ENCODE measurements at regions not wholly inside any gene's neighbourhood (a gene's known extent, or its start where the extent isn't known, plus 50 kb on each side); places are given as distances from the start of the nearest gene placed in this dataset.

DNA sequence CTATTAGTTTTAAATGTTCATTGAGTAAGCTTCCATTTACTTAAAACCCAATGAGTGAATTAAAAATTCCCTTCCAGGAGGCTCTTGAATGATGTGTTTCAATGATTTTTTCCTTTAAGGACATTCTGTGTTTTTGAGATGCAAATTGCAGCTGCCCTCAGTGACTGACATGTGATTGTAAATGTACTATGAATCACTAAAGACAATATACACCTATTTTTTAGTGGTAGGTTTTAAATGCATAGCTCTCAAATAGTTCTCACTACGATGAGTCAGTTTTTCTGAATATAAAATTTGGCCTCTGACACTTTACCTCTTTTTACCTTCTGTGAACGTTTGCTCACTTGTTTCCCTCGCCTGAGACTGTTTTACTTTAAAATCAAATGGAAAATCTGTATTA lies 204.7 kb downstream of the BARHL2 start:
- no peak overlapping the region for H3K9ac ChIP-seq (ENCODE audit: low read length)
- no peaks in the 10 kb centered on the region for H3K79me2 ChIP-seq (ENCODE audit: insufficient read depth, low read length)
- no peaks in the 10 kb centered on the region for H3F3A ChIP-seq (ENCODE audit: insufficient read depth)
- H2AFZ ChIP-seq (ENCODE audit: low read depth, low read length, severe bottlenecking), result no peak overlapping the region
- H3K9me3 ChIP-seq (ENCODE audit: insufficient read depth, low read length), result no peaks in the 10 kb centered on the region
- no peak for TF ChIP-seq CTCF (IDR thresholded peaks at IDR 0.05; ENCODE audit: insufficient read depth, low read length, poor library complexity, severe bottlenecking)
- no peaks in the 10 kb centered on the region for H3K27me3 ChIP-seq (ENCODE audit: low read length)
- H3K36me3 ChIP-seq (ENCODE audit: low read length), result no peaks in the 10 kb centered on the region
- no peaks in the 10 kb centered on the region for H4K20me1 ChIP-seq (ENCODE audit: low read depth, low read length)
- H3K4me2 ChIP-seq (ENCODE audit: low read depth, low read length, poor library complexity, severe bottlenecking), result no peak overlapping the region
- no peaks in the 10 kb centered on the region for H3K9me2 ChIP-seq (replicated peaks; ENCODE audit: insufficient read depth, low read length)
- no peak overlapping the region for H3K27ac ChIP-seq (ENCODE audit: low read depth, low read length)
- H3K4me3 ChIP-seq (ENCODE audit: insufficient read depth, low read length, poor library complexity, severe bottlenecking), result no peak overlapping the region

- Histone ChIP-seq H4K20me1 (ENCODE audit: low read depth, low read length) (no peaks in the 10 kb centered on the region), H3K4me2 (ENCODE audit: low read depth, low read length, poor library complexity, severe bottlenecking) (no peak overlapping the region), H3K9me3 (ENCODE audit: insufficient read depth, low read length) (no peaks in the 10 kb centered on the region), H3K27ac (ENCODE audit: low read depth, low read length) (no peak overlapping the region), H3K27me3 (ENCODE audit: low read length) (no peaks in the 10 kb centered on the region), H3K9me2 (replicated peaks; ENCODE audit: insufficient read depth, low read length) (no peaks in the 10 kb centered on the region), H2AFZ (ENCODE audit: low read depth, low read length, severe bottlenecking) (no peak overlapping the region), H3K4me3 (ENCODE audit: insufficient read depth, low read length, poor library complexity, severe bottlenecking) (no peak overlapping the region), H3K9ac (ENCODE audit: low read length) (no peak overlapping the region), H3F3A (ENCODE audit: insufficient read depth) (no peaks in the 10 kb centered on the region), H3K79me2 (ENCODE audit: insufficient read depth, low read length) (no peaks in the 10 kb centered on the region), H3K36me3 (ENCODE audit: low read length) (no peaks in the 10 kb centered on the region)
- TF ChIP-seq CTCF (IDR thresholded peaks at IDR 0.05; ENCODE audit: insufficient read depth, low read length, poor library complexity, severe bottlenecking) (no peak), EZH2phosphoT487 (conservative IDR thresholded peaks at IDR 0.05; ENCODE audit: low read length) (no peak)
Observed at GRCh38 chr1:90510143-90510542, 207.0 kb downstream of the BARHL2 start.

DNA sequence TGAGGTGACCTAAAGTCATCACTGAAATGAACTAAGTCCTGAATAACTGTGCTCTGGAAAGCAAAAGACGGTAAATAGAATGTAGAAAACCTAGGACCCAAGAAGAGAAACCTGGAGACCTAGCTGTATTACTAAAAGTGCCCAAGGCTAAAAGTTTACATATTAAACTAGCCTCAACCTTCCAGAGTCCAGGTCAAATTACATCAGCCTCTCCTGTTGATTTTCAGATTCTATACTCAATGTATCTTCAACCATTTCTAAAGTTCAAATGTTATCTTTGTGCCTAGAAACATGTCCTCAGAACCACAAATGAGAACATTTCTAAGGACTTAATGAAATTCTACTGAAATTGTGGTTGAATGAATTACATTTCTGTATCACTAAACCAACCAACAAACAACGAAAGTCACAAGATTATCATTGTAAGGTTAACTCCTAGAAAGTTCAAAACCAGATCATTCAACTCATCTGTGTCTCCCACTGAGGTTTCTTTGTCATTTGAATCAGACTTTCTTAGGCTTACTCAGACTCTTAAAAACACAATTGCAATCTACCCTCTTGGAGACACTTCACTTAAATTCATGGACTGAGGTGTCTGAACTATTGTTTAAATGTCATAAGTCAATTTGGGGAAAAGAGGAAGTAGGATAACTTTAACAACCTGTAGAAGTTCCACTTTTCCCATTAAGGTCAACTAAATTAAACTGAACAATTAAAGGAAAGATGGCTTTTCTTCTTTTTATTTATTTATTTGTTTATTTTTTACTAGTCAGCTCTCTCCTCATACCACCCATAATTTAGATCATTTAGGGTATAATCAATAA lies 207.7 kb downstream of the BARHL2 start:
- no peaks in the 10 kb centered on the region for H4K20me1 ChIP-seq (ENCODE audit: low read depth, low read length)
- TF ChIP-seq CTCF (IDR thresholded peaks at IDR 0.05; ENCODE audit: insufficient read depth, low read length, poor library complexity, severe bottlenecking) (no peak), EZH2phosphoT487 (conservative IDR thresholded peaks at IDR 0.05; ENCODE audit: low read length) (no peak)
- H3K4me2 ChIP-seq (ENCODE audit: low read depth, low read length, poor library complexity, severe bottlenecking), result no peak overlapping the region
- H3K27me3 ChIP-seq (ENCODE audit: low read length), result no peaks in the 10 kb centered on the region
- no peaks in the 10 kb centered on the region for H3K79me2 ChIP-seq (ENCODE audit: insufficient read depth, low read length)
- no peaks in the 10 kb centered on the region for H3K36me3 ChIP-seq (ENCODE audit: low read length)
- H2AFZ ChIP-seq (ENCODE audit: low read depth, low read length, severe bottlenecking), result no peak overlapping the region
- H3K9me2 ChIP-seq (replicated peaks; ENCODE audit: insufficient read depth, low read length), result no peaks in the 10 kb centered on the region
- H3K27ac ChIP-seq (ENCODE audit: low read depth, low read length), result no peak overlapping the region
- H3K9ac ChIP-seq (ENCODE audit: low read length), result no peak overlapping the region
- H3K4me3 ChIP-seq (ENCODE audit: insufficient read depth, low read length, poor library complexity, severe bottlenecking), result no peak overlapping the region
- no peaks in the 10 kb centered on the region for H3F3A ChIP-seq (ENCODE audit: insufficient read depth)
- H3K9me3 ChIP-seq (ENCODE audit: insufficient read depth, low read length), result no peaks in the 10 kb centered on the region

Measured in SU-DHL-6 (cell line).